ENCODE measurements at regions not wholly inside any gene's neighbourhood (a gene's known extent, or its start where the extent isn't known, plus 50 kb on each side); places are given as distances from the start of the nearest gene placed in this dataset.

DNA sequence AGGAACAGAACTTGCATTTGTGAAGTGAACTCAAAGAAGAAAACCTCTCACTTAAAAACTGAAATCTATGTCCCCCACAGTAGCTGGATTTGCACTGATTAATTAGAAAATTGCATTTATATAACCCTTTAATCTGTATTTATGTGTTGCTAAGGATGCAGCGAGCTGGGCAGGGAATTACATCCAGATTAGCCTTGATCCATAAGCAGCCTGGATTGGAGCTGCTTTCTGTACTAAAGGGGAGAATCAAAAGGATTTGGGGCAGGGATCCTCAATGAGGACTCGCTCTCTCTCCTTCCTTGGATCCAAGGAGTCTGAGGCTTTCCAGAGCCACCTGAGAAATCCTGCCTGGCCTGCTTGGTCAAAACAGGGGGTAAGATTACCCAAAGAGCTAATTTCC lies 125.9 kb downstream of the TLE3 start (continued):
- TF ChIP-seq SMAD3 (CRISPR knock-in tag; IDR thresholded peaks at IDR 0.05; ENCODE audit: borderline replicate concordance) (no peak), ZNF138 (CRISPR knock-in tag; conservative IDR thresholded peaks at IDR 0.05) (no peak)
- TF ChIP-seq, protein P1, sequence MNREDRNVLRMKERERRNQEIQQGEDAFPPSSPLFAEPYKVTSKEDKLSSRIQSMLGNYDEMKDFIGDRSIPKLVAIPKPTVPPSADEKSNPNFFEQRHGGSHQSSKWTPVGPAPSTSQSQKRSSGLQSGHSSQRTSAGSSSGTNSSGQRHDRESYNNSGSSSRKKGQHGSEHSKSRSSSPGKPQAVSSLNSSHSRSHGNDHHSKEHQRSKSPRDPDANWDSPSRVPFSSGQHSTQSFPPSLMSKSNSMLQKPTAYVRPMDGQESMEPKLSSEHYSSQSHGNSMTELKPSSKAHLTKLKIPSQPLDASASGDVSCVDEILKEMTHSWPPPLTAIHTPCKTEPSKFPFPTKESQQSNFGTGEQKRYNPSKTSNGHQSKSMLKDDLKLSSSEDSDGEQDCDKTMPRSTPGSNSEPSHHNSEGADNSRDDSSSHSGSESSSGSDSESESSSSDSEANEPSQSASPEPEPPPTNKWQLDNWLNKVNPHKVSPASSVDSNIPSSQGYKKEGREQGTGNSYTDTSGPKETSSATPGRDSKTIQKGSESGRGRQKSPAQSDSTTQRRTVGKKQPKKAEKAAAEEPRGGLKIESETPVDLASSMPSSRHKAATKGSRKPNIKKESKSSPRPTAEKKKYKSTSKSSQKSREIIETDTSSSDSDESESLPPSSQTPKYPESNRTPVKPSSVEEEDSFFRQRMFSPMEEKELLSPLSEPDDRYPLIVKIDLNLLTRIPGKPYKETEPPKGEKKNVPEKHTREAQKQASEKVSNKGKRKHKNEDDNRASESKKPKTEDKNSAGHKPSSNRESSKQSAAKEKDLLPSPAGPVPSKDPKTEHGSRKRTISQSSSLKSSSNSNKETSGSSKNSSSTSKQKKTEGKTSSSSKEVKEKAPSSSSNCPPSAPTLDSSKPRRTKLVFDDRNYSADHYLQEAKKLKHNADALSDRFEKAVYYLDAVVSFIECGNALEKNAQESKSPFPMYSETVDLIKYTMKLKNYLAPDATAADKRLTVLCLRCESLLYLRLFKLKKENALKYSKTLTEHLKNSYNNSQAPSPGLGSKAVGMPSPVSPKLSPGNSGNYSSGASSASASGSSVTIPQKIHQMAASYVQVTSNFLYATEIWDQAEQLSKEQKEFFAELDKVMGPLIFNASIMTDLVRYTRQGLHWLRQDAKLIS (CRISPR knock-in tag; IDR thresholded peaks at IDR 0.05; ENCODE audit: borderline replicate concordance), result no peak

DNA sequence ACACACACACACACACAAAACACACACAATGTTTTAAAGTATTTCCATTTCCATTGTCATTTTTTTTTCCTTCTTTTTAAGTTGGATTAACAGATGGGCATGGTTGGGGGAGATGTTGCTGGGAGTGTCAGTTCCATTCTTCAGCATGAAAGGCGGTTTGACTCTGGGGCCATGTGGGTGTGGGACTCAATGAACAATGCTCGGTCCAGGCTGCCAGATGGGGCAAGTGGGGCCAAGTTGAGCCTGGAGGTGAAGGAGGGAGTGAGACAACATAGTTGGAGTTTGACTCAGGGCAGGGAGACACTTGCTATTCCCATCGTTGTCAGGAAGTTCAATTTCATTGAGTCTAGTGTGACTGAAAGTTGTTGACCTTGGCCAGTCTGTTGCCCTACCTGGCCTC lies 125.3 kb downstream of the TLE3 start:
- no peaks in the 10 kb centered on the region for H3K4me1 Mint-ChIP-seq
- DNase-seq (ENCODE audit: low spot score), result no peak
- H3K9me3 Mint-ChIP-seq, result no peaks in the 10 kb centered on the region
- peaks cover 3% of the 10 kb centered on the region; the same call in 1 of the 2 replicates for H3K27me3 Mint-ChIP-seq (ENCODE audit: low read depth)
- ATAC-seq, result no peak
- no peak overlapping the region for H3K27ac Mint-ChIP-seq
- no peaks in the 10 kb centered on the region for H3K36me3 Mint-ChIP-seq
- POLR2A ChIA-PET, result no interaction called here
- CTCF ChIA-PET, result interaction anchor here (0.5 kb wide), 1 partner anchor 176 kb away, joined by 3 read pairs; no protein-coding TSS in a partner anchor
- TF ChIP-seq FOXJ3 (CRISPR knock-in tag; IDR thresholded peaks at IDR 0.05; ENCODE audit: borderline replicate concordance) (no peak), TEAD1 (CRISPR knock-in tag; IDR thresholded peaks at IDR 0.05) (no peak), SMAD3 (CRISPR knock-in tag; IDR thresholded peaks at IDR 0.05; ENCODE audit: borderline replicate concordance) (no peak), CDX4 (CRISPR knock-in tag; IDR thresholded peaks at IDR 0.05; ENCODE audit: borderline replicate concordance) (no peak), OVOL2 (CRISPR knock-in tag; IDR thresholded peaks at IDR 0.05; ENCODE audit: borderline replicate concordance) (no peak), ZNF512 (CRISPR knock-in tag; IDR thresholded peaks at IDR 0.05; ENCODE audit: borderline replicate concordance) (no peak), ZNF425 (CRISPR knock-in tag; conservative IDR thresholded peaks at IDR 0.05) (no peak)
- TF ChIP-seq, protein P1 (CRISPR knock-in tag; IDR thresholded peaks at IDR 0.05; ENCODE audit: borderline replicate concordance), result no peak
- TF ChIP-seq, protein P2, sequence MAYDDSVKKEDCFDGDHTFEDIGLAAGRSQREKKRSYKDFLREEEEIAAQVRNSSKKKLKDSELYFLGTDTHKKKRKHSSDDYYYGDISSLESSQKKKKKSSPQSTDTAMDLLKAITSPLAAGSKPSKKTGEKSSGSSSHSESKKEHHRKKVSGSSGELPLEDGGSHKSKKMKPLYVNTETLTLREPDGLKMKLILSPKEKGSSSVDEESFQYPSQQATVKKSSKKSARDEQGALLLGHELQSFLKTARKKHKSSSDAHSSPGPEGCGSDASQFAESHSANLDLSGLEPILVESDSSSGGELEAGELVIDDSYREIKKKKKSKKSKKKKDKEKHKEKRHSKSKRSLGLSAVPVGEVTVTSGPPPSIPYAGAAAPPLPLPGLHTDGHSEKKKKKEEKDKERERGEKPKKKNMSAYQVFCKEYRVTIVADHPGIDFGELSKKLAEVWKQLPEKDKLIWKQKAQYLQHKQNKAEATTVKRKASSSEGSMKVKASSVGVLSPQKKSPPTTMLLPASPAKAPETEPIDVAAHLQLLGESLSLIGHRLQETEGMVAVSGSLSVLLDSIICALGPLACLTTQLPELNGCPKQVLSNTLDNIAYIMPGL (CRISPR knock-in tag; IDR thresholded peaks at IDR 0.05), result no peak
- H3K4me3 Mint-ChIP-seq, result no peak overlapping the region

Measured in WTC11 (cell line).